Epithelial cell of esophagus (primary cell): ENCODE measurements at regions not wholly inside any gene's neighbourhood (a gene's known extent, or its start where the extent isn't known, plus 50 kb on each side); places are given as distances from the start of the nearest gene placed in this dataset.
"Not testable (repeated sequence)": the region's sequence is repeated elsewhere in the genome, so short reads cannot be mapped to it uniquely, and the experiment has no call there.

Experiments used
- DNase-seq: peaks from one replicate; pipeline ENCODE4 v3.0.0; 2010; ENCODE audit warnings: low read depth
- H3K4me3 ChIP-seq: 2 replicates; pipeline ENCODE4 v1.5.1; 2011; ENCODE audit warnings: mild to moderate bottlenecking, low read length, control low read depth
- TF ChIP-seq, protein P1 (sequence below): IDR thresholded peaks from 2 replicates; pipeline ENCODE4 v1.5.1; 2011; ENCODE audit warnings: low read depth, mild to moderate bottlenecking, low read length, control low read depth, inconsistent platforms; ENCODE audit not compliant: insufficient read depth; ENCODE audit errors: missing control alignments

DNA sequence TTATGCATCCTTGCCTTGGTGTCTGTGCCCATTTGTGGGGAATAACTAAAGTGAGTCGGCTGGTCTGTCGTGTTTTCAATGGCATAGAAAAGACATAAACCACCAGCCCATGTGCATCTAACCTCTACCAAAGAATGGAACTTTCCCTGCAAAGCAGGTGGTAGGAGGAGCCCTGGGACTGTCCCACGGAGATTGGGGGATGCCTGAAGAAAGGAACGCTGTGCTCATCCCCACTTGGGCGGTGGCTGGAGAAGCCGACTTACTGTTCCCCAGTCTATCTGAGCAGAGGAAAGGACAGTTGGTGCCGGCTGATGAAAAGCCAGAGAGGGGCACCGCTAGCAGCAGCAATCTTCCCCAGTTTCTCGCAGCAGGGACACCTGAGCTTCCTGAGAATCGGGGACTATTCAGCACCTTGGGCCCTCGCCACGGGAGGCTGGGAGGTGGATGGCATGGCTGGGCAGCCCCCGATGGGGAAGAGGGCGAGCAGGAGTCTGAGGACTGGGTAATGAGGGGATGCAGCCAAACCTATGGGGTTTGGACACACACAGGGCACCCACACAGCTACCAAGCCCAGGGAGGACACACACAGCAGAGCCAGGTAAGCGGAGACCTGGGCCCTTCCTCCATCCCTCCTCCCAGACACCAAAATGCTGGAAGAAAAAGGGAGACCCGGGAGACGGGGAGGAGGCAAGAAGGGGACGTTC is 53.7 kb upstream of the AGAP1 start:
- H3K4me3 ChIP-seq = no peak overlapping the region
- TF ChIP-seq, protein P1, sequence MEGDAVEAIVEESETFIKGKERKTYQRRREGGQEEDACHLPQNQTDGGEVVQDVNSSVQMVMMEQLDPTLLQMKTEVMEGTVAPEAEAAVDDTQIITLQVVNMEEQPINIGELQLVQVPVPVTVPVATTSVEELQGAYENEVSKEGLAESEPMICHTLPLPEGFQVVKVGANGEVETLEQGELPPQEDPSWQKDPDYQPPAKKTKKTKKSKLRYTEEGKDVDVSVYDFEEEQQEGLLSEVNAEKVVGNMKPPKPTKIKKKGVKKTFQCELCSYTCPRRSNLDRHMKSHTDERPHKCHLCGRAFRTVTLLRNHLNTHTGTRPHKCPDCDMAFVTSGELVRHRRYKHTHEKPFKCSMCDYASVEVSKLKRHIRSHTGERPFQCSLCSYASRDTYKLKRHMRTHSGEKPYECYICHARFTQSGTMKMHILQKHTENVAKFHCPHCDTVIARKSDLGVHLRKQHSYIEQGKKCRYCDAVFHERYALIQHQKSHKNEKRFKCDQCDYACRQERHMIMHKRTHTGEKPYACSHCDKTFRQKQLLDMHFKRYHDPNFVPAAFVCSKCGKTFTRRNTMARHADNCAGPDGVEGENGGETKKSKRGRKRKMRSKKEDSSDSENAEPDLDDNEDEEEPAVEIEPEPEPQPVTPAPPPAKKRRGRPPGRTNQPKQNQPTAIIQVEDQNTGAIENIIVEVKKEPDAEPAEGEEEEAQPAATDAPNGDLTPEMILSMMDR = no peak
- no peak for DNase-seq

DNA sequence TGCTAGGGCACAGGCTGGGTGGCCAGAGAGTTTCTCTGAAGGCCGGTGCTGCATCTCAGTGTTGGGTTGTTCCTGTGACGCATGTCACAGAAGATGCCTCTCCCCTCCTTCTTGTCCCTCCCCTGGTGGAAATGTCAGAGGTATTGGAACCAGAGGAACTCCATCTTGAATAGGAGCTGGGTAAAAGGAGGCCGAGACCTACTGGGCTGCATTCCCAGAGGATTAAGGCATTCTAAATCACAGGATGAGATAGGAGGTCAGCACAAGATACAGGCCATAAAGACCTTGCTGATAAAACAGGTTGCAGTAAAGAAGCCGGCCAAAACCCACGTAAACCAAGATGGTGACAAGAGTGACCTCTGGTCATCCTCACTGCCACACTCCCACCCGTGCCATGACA is 50.3 kb upstream of the AGAP1 start:
- not testable (repeated sequence) for DNase-seq

More for the DNA sequence above, 50.3 kb upstream of the AGAP1 start:
- H3K4me3 ChIP-seq = not testable (repeated sequence)
